ENCODE measurements at regions not wholly inside any gene's neighbourhood (a gene's known extent, or its start where the extent isn't known, plus 50 kb on each side); places are given as distances from the start of the nearest gene placed in this dataset.

DNA sequence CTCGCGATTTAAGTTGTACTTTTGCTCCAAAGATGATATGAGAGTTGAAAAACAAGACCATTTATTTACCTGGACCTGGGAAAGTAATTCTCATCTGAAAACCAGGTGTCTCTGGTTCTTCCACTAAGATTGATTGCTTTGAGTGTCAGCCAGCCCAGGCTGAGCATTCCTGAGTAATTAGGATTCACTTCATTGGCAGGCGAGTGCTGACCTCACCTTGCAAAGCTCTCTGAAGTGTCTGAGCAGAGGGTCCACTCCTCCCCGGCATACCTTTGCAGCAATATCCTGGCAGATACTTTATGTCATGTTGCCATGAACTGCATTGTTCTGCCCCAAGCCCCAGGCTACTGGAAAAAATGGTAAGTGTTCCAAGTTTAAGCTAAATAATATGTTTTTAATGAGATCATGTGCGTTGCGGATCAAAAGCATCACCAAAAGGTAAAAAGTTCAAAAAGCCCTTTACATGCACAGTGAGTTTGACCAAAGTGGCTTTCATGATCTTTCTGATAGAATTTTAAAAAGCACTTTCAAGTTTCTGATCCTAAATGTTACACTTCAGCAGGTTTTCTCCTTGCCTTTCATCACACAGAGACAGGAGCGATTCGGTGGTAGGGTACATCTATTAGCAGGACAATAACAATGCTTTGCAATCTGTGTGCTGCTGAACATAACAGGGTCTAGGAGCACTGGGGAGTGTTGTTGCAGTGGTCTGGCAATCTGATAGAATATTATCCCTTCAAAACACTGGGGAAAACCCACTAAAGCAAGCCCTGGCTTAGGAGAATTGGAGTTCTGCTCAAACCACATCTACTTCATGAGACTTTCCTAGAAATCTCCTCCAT, 127.8 kb upstream of the EEF1E1 start:
- Histone ChIP-seq H3K79me2 (ENCODE audit: insufficient read depth, low read length) (no peaks in the 10 kb centered on the region), H3K4me2 (ENCODE audit: insufficient read depth, low read length) (no peak overlapping the region), H4K20me1 (ENCODE audit: insufficient read depth, low read length) (no peaks in the 10 kb centered on the region), H3K36me3 (ENCODE audit: insufficient read depth, low read length) (no peaks in the 10 kb centered on the region), H2AFZ (ENCODE audit: low read length) (no peak overlapping the region), H3K27me3 (ENCODE audit: insufficient read depth, low read length) (no peaks in the 10 kb centered on the region), H3K9me3 (ENCODE audit: low read depth, low read length) (no peaks in the 10 kb centered on the region), H3K4me1 (ENCODE audit: insufficient read depth, low read length) (no peaks in the 10 kb centered on the region), H3K27ac (ENCODE audit: low read depth, low read length) (no peak overlapping the region), H3K4me3 (ENCODE audit: insufficient read depth, low read length) (no peak overlapping the region)
- TF ChIP-seq, protein P1, sequence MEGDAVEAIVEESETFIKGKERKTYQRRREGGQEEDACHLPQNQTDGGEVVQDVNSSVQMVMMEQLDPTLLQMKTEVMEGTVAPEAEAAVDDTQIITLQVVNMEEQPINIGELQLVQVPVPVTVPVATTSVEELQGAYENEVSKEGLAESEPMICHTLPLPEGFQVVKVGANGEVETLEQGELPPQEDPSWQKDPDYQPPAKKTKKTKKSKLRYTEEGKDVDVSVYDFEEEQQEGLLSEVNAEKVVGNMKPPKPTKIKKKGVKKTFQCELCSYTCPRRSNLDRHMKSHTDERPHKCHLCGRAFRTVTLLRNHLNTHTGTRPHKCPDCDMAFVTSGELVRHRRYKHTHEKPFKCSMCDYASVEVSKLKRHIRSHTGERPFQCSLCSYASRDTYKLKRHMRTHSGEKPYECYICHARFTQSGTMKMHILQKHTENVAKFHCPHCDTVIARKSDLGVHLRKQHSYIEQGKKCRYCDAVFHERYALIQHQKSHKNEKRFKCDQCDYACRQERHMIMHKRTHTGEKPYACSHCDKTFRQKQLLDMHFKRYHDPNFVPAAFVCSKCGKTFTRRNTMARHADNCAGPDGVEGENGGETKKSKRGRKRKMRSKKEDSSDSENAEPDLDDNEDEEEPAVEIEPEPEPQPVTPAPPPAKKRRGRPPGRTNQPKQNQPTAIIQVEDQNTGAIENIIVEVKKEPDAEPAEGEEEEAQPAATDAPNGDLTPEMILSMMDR (IDR thresholded peaks at IDR 0.05; ENCODE audit: extremely low read depth, low read depth, low read length) = no peak
- no peak for DNase-seq (ENCODE audit: insufficient read length, low spot score, missing footprints)

DNA sequence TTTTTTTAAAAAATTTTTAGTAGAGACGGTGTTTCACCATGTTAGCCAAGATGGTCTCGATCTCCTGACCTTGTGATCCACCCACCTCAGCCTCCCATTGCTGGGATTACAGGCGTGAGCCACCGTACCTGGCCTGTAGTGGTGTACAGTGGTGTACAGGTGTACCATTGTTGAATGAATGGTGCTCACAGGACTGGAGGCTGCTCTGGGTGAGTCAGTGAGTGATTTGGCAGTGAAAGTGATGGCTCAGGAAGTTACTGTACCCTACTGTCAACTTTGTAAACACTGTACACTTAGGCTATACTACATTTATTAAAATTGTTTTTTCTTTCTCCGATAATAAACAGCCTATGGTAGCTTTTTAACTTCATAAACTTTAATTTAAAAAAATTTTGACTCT, 122.8 kb upstream of the EEF1E1 start:
- no peak for DNase-seq (ENCODE audit: insufficient read length, low spot score, missing footprints)
- Histone ChIP-seq H3K27me3 (ENCODE audit: insufficient read depth, low read length) (no peaks in the 10 kb centered on the region), H2AFZ (ENCODE audit: low read length) (no peak overlapping the region), H3K79me2 (ENCODE audit: insufficient read depth, low read length) (no peaks in the 10 kb centered on the region), H4K20me1 (ENCODE audit: insufficient read depth, low read length) (no peaks in the 10 kb centered on the region), H3K4me1 (ENCODE audit: insufficient read depth, low read length) (no peaks in the 10 kb centered on the region), H3K9me3 (ENCODE audit: low read depth, low read length) (no peaks in the 10 kb centered on the region), H3K36me3 (ENCODE audit: insufficient read depth, low read length) (no peaks in the 10 kb centered on the region), H3K4me3 (ENCODE audit: insufficient read depth, low read length) (no peak overlapping the region), H3K4me2 (ENCODE audit: insufficient read depth, low read length) (no peak overlapping the region), H3K27ac (ENCODE audit: low read depth, low read length) (no peak overlapping the region)
- TF ChIP-seq, protein P1 (IDR thresholded peaks at IDR 0.05; ENCODE audit: extremely low read depth, low read depth, low read length) = no peak

DNA sequence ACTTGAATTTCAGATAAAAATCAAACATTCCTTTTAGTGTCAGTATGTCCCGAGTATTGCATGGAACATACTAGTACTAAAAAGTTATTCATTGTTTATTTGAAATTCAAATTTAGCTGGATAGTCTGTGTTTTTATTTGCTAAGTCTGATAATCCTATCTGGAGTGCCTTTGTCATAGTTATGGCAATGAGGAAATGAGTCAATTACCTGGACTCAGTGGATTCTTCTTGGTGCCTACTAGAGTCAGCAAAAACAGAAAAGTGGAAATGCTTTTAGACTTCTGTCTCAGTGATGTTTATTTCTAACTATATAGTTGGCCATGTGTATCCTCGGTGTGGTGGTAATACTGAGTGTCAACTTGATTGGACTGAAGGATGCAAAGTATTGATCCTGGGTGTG, 121.3 kb upstream of the EEF1E1 start:
- no peak for DNase-seq (ENCODE audit: insufficient read length, low spot score, missing footprints)
- Histone ChIP-seq H3K4me2 (ENCODE audit: insufficient read depth, low read length) (no peak overlapping the region), H2AFZ (ENCODE audit: low read length) (no peak overlapping the region), H3K9me3 (ENCODE audit: low read depth, low read length) (no peaks in the 10 kb centered on the region), H3K4me1 (ENCODE audit: insufficient read depth, low read length) (peaks cover 6% of the 10 kb centered on the region), H3K79me2 (ENCODE audit: insufficient read depth, low read length) (no peaks in the 10 kb centered on the region), H3K4me3 (ENCODE audit: insufficient read depth, low read length) (no peak overlapping the region), H3K27me3 (ENCODE audit: insufficient read depth, low read length) (no peaks in the 10 kb centered on the region), H4K20me1 (ENCODE audit: insufficient read depth, low read length) (no peaks in the 10 kb centered on the region), H3K27ac (ENCODE audit: low read depth, low read length) (no peak overlapping the region), H3K36me3 (ENCODE audit: insufficient read depth, low read length) (no peaks in the 10 kb centered on the region)
- TF ChIP-seq, protein P1 (IDR thresholded peaks at IDR 0.05; ENCODE audit: extremely low read depth, low read depth, low read length) = no peak

DNA sequence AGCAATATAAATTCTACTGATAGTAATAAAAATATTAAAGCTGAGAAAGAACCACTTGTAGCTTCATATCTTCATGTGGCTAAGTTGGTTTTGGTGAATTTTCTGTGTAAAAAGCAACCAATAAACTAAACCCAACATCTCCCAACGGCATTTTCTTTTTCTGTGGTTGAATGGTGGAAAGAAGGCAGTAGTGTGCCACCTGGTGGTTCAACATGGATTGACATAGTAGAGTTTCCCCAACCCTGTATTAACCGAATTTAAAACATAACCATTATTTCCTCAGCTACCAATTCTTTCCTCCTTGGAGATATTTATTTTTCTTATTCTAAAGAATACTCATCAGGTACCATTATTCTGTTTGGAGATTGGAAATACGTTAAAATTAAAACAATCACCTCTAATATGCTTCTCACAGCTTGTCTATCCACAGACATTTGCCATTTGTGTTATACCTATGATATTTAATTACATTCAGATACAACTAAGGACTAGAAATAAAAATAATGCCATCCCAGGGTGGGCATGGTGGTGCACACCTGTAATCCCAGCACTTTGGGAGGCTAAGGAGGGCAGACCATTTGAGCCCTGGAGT, 117.1 kb upstream of the EEF1E1 start:
- no peak for DNase-seq (ENCODE audit: insufficient read length, low spot score, missing footprints)
- H3K4me3 ChIP-seq (ENCODE audit: insufficient read depth, low read length) = no peak overlapping the region
- H3K27me3 ChIP-seq (ENCODE audit: insufficient read depth, low read length) = no peaks in the 10 kb centered on the region
- TF ChIP-seq, protein P1 (IDR thresholded peaks at IDR 0.05; ENCODE audit: extremely low read depth, low read depth, low read length) = peak; percentile 76
- H3K9me3 ChIP-seq (ENCODE audit: low read depth, low read length) = no peaks in the 10 kb centered on the region
- H3K27ac ChIP-seq (ENCODE audit: low read depth, low read length) = no peak overlapping the region
- no peaks in the 10 kb centered on the region for H3K36me3 ChIP-seq (ENCODE audit: insufficient read depth, low read length)
- H4K20me1 ChIP-seq (ENCODE audit: insufficient read depth, low read length) = no peaks in the 10 kb centered on the region
- H3K79me2 ChIP-seq (ENCODE audit: insufficient read depth, low read length) = no peaks in the 10 kb centered on the region
- peaks cover 19% of the 10 kb centered on the region for H3K4me1 ChIP-seq (ENCODE audit: insufficient read depth, low read length)
- peak overlapping the region; percentile 32 for H2AFZ ChIP-seq (ENCODE audit: low read length)
- H3K4me2 ChIP-seq (ENCODE audit: insufficient read depth, low read length) = peak overlapping the region; percentile 56

Data from osteoblast (primary cell).